GM12874 (cell line): ENCODE measurements at regions not wholly inside any gene's neighbourhood (a gene's known extent, or its start where the extent isn't known, plus 50 kb on each side); places are given as distances from the start of the nearest gene placed in this dataset.

Experiments
- TF ChIP-seq, protein P1 (sequence below): IDR thresholded peaks from 2 replicates; pipeline ENCODE4 v1.5.1; 2011; ENCODE audit warnings: low read depth, mild to moderate bottlenecking, control low read depth, low read length, moderate library complexity; ENCODE audit not compliant: insufficient read depth

- TF ChIP-seq, protein P1, sequence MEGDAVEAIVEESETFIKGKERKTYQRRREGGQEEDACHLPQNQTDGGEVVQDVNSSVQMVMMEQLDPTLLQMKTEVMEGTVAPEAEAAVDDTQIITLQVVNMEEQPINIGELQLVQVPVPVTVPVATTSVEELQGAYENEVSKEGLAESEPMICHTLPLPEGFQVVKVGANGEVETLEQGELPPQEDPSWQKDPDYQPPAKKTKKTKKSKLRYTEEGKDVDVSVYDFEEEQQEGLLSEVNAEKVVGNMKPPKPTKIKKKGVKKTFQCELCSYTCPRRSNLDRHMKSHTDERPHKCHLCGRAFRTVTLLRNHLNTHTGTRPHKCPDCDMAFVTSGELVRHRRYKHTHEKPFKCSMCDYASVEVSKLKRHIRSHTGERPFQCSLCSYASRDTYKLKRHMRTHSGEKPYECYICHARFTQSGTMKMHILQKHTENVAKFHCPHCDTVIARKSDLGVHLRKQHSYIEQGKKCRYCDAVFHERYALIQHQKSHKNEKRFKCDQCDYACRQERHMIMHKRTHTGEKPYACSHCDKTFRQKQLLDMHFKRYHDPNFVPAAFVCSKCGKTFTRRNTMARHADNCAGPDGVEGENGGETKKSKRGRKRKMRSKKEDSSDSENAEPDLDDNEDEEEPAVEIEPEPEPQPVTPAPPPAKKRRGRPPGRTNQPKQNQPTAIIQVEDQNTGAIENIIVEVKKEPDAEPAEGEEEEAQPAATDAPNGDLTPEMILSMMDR, result no peak
These were observed 125.2 kb upstream of the ELAC2 start for GRCh38 chr17:13143001-13143400.

- TF ChIP-seq, protein P1, result no peak
These were observed 122.9 kb upstream of the ELAC2 start for GRCh38 chr17:13140750-13141149.

- TF ChIP-seq, protein P1, result no peak
These were observed 117.7 kb upstream of the ELAC2 start for GRCh38 chr17:13135506-13135905.

GRCh38 chr17:13134076-13134475, 116.2 kb upstream of the ELAC2 start:
- TF ChIP-seq, protein P1, result no peak

GRCh38 chr17:13131225-13131624, 113.4 kb upstream of the ELAC2 start:
- TF ChIP-seq, protein P1, result no peak

DNA sequence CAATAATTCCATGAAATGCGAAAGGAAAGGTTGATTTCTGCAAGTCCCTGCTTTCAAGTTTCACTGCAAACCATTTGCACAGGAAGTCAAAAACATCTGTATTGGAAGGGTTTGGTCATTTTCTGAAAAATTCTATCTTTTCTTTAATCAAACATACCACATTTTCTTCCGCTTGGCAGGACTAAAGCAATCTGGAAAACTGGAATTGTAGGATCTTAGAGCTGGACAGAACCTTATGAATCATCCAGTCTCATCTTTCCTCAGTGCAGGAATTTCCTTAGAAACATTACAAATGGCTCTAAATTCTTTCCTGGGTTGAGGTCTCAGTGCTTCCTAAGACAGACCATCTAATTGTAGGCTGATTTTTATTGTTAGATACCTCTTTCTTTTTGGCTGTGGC, 111.5 kb upstream of the ELAC2 start:
- TF ChIP-seq, protein P1, result no peak

- TF ChIP-seq, protein P1, result no peak
These were observed 110.8 kb upstream of the ELAC2 start for GRCh38 chr17:13128676-13129075.
